GM12891 (cell line): ENCODE measurements at regions not wholly inside any gene's neighbourhood (a gene's known extent, or its start where the extent isn't known, plus 50 kb on each side); places are given as distances from the start of the nearest gene placed in this dataset.

Experiments used
- POLR2A ChIP-seq: IDR thresholded peaks from 2 replicates; pipeline ENCODE4 v1.6.1; 2011; ENCODE audit warnings: low read depth, low read length, control low read depth
- POLR2AphosphoS5 ChIP-seq: IDR thresholded peaks from 2 replicates; pipeline ENCODE4 v1.6.1; 2011; ENCODE audit warnings: low read depth, low read length, control low read depth
- SPI1 ChIP-seq: IDR thresholded peaks from 2 replicates; pipeline ENCODE4 v1.6.1; 2011; ENCODE audit warnings: low read depth, low read length, control low read depth
- TAF1 ChIP-seq: IDR thresholded peaks from 2 replicates; pipeline ENCODE4 v1.6.1; 2011; ENCODE audit warnings: low read depth, low read length, control low read depth

DNA sequence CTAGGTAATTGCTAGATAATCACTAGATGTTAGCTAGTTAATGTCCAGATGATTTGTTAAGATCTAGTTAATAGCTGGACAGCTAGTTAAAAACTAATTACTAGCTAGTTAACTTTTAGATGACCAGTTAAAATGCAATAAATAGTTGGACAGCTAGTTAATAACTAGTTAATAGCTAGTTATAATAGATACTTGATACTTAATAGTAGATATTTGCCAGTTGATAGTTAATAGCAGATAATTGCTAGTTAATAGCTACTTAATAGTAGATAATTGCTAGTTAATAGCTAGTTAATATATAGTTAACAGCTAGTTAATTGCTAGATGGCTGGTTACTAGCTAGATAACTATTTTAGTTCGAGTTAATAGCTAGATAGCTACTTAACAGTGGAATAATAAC is 631.4 kb upstream of the CT83 start:
- TF ChIP-seq POLR2A, result no peak
- no peak for TF ChIP-seq POLR2AphosphoS5
- TF ChIP-seq TAF1, result no peak
- TF ChIP-seq SPI1, result no peak
